HEK293T (cell line): ENCODE measurements at regions not wholly inside any gene's neighbourhood (a gene's known extent, or its start where the extent isn't known, plus 50 kb on each side); places are given as distances from the start of the nearest gene placed in this dataset.

Experiments
- CTCF ChIA-PET: fragments of 350-600 bp; formaldehyde crosslinking; extraction: SDS; loops from one replicate; lab custom pipeline; 2021; ENCODE audit warnings: antibody characterized with exemption, inconsistent platforms; lab: Yijun Ruan, JAX
- POLR2A ChIA-PET: fragments of 350-600 bp; formaldehyde crosslinking; extraction: SDS; loops from one replicate; lab custom pipeline; 2020; ENCODE audit warnings: antibody characterized with exemption, inconsistent platforms; lab: Yijun Ruan, JAX
- DNase-seq: peaks from one replicate; pipeline ENCODE4 v3.0.0; 2012; ENCODE audit warnings: mixed read lengths; ENCODE audit errors: extremely low spot score
- ARNT ChIP-seq: fragments of 450-650 bp; IDR thresholded peaks from 2 replicates; pipeline ENCODE4 v1.6.1; 2017; ENCODE audit warnings: mild to moderate bottlenecking
- BHLHE40 ChIP-seq: fragments of 450-650 bp; IDR thresholded peaks from 2 replicates; pipeline ENCODE4 v1.6.1; 2016; ENCODE audit warnings: mild to moderate bottlenecking, moderate library complexity, borderline replicate concordance
- CTBP1 ChIP-seq: fragments of 450-650 bp; IDR thresholded peaks from 2 replicates; pipeline ENCODE4 v1.6.1; 2016; ENCODE audit warnings: borderline replicate concordance
- ELF4 ChIP-seq: fragments of 450-650 bp; IDR thresholded peaks from 2 replicates; pipeline ENCODE4 v1.6.1; 2017; ENCODE audit warnings: antibody characterized with exemption
- FOXA1 ChIP-seq: fragments of 450-650 bp; IDR thresholded peaks from 2 replicates; pipeline ENCODE4 v1.6.1; 2016; ENCODE audit warnings: mild to moderate bottlenecking
- FOXK2 ChIP-seq: fragments of 450-650 bp; IDR thresholded peaks from 2 replicates; pipeline ENCODE4 v1.6.1; 2016; ENCODE audit warnings: mild to moderate bottlenecking
- FOXM1 ChIP-seq: fragments of 450-650 bp; IDR thresholded peaks from 2 replicates; pipeline ENCODE4 v1.6.1; 2017; ENCODE audit warnings: mild to moderate bottlenecking, borderline replicate concordance
- HDGF ChIP-seq: fragments of 450-650 bp; IDR thresholded peaks from 2 replicates; pipeline ENCODE4 v1.6.1; 2017; ENCODE audit warnings: antibody characterized with exemption, borderline replicate concordance
- L3MBTL2 ChIP-seq: fragments of 450-650 bp; conservative IDR thresholded peaks from 2 replicates; pipeline ENCODE4 v1.6.1; 2016; ENCODE audit warnings: mild to moderate bottlenecking
- LEF1 ChIP-seq: fragments of 450-650 bp; IDR thresholded peaks from 2 replicates; pipeline ENCODE4 v1.6.1; 2017; ENCODE audit warnings: mild to moderate bottlenecking, borderline replicate concordance
- NFRKB ChIP-seq: fragments of 450-650 bp; IDR thresholded peaks from 2 replicates; pipeline ENCODE4 v1.6.1; 2016; ENCODE audit warnings: mild to moderate bottlenecking, moderate library complexity
- SP1 ChIP-seq: fragments of 450-650 bp; IDR thresholded peaks from 2 replicates; pipeline ENCODE4 v1.6.1; 2017
- SUZ12 ChIP-seq: fragments of 450-650 bp; IDR thresholded peaks from 2 replicates; pipeline ENCODE4 v1.6.1; 2016; ENCODE audit warnings: mild to moderate bottlenecking
- TARDBP ChIP-seq: fragments of 450-650 bp; IDR thresholded peaks from 2 replicates; pipeline ENCODE4 v1.6.1; 2016
- ZNF384 ChIP-seq: fragments of 450-650 bp; IDR thresholded peaks from 2 replicates; pipeline ENCODE4 v1.6.1; 2016
- TF ChIP-seq, protein P1 (sequence below): fragments of 450-650 bp; IDR thresholded peaks from 2 replicates; pipeline ENCODE4 v1.6.1; 2016

DNA sequence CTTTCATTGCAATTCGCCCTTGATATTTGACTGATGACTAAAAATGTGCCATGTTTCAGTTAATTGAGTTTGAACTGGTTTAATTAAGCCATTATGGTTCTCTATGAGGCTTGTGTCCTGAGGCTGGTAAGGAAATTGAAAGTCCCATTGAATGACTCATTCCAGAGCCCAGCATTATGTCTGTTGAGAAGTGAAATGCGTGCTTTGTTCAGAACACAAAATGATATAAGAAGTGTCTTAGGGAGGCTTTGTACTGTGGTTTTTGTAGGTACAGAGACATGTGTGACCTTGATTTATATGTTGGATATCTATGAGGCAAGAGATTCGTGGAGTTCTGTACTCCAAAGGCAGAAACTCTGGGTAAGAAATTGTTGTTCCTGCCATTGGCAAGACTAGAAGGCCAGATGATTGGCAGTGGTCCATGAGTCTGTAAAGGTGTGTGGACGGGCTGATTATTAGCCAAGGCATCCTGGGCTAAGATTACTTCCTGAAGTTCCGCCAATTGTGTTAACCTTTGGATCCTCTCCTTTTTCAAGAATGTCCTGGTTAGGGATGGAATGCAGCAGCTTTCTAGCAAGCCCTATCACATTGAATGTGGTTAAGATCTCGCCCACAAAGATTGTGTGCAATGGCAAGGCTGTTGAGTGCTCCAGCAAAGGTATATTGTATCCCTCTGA lies 103.7 kb downstream of the NPIPB5 start:
- ChIA-PET POLR2A (no interaction called here), CTCF (interaction anchor here (0.6 kb wide), 1 partner anchor 284 kb away, joined by 3 read pairs; no protein-coding TSS in a partner anchor)
- no peak for TF ChIP-seq ZNF384
- TF ChIP-seq FOXA1: no peak
- TF ChIP-seq LEF1: no peak
- no peak for TF ChIP-seq BHLHE40
- TF ChIP-seq ARNT: no peak
- no peak for DNase-seq

DNA sequence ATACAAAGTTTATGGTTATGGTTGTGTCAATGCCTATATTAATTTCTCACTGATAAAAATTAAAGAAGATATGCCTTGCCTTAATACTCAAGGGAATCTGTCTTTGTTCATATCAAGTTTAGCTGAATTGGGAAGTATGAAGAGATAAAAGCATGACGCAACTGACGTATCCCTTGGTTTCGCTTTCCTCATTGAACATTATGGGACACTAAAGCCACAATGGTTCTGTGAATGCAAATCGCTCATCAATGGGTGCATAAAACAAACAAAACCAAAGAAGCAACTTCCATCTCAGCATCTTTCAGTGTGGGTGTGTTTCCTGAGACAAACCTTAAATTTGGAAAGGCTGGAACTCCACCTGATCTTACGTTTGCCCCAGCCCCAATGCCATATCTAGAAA lies 108.2 kb downstream of the NPIPB5 start:
- DNase-seq: no peak
- ChIA-PET POLR2A (no interaction called here), CTCF (no interaction called here)
- TF ChIP-seq NFRKB (no peak), TARDBP (no peak), BHLHE40 (no peak), L3MBTL2 (no peak), CTBP1 (no peak), SP1 (no peak), ZNF384 (no peak), ELF4 (no peak), FOXM1 (no peak), LEF1 (no peak), FOXK2 (no peak), SUZ12 (no peak), ARNT (no peak), HDGF (no peak), FOXA1 (no peak)
- TF ChIP-seq, protein P1, sequence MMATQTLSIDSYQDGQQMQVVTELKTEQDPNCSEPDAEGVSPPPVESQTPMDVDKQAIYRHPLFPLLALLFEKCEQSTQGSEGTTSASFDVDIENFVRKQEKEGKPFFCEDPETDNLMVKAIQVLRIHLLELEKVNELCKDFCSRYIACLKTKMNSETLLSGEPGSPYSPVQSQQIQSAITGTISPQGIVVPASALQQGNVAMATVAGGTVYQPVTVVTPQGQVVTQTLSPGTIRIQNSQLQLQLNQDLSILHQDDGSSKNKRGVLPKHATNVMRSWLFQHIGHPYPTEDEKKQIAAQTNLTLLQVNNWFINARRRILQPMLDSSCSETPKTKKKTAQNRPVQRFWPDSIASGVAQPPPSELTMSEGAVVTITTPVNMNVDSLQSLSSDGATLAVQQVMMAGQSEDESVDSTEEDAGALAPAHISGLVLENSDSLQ: no peak

DNA sequence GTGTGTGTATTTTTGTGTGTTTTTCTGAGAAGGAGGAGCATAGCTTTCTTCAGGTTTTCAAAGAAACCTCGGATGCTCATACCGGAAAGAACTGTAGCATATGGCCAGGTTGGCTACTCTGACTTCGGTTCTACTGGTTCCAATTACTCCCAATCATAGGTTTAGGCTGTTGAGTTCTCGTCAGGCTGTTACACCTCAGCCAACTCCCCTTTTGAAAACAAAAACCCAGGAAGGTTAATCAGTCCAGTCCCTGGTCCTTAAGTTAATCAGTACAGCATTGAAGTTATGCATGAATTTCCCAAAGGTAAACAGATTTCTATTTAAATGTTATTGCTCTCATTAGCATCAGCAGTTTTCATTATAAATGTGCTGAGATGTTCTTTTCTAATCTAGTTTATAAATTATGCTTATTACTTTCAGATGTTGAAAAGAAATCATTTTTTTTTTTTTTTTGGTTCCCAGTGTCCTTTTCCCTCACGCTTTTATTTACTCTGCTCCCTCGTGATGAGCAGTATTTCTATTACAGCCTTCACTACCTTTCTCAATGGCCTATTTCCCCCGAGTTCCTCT lies 111.0 kb downstream of the NPIPB5 start:
- ChIA-PET POLR2A (no interaction called here), CTCF (no interaction called here)
- no peak for DNase-seq
- TF ChIP-seq SUZ12 (no peak), HDGF (no peak), TARDBP (no peak), SP1 (no peak), ZNF384 (no peak)
- TF ChIP-seq, protein P1: no peak

DNA sequence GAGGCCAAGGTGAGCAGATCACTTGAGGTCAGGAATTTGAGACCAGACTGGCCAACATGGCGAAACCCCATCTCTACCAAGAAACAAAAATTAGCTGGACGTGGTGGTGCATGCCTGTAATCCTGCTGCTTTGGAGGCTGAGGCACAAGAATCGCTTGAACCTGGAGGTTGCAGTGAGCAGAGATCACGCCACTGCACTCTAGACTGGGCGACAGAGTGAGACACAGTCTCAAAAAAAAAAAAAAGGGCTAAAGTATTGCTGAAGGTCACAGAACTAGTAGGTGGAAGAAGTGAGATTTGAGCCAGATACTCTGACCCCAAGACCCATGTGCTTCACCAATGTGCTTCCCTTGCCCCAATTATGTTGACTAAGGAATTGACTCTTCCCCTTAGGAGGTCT lies 112.0 kb downstream of the NPIPB5 start:
- no peak for DNase-seq
- POLR2A ChIA-PET: no interaction called here
- CTCF ChIA-PET: no interaction called here
- TF ChIP-seq HDGF (no peak), LEF1 (no peak), NFRKB (no peak), L3MBTL2 (no peak), FOXK2 (no peak), TARDBP (no peak), CTBP1 (no peak), FOXA1 (no peak)

DNA sequence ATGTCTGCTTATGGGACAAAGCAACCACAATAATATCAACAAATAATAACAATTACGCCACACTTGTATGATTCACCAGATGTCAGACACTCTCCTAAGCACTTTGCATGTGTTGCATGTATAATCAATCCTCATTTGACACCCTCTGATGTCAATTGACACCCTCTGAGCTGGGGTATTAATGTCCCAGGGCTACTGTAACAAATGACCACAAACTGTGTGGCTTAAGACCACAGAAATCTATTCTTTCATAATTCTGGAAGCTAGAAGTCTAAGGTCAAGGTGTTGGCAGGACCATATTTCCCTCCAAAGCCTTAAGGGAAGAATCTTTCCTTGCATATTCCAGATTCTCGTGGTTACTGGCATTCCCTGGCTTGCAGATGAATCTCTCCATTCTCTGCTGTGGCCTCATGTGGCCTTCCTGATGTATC lies 112.7 kb downstream of the NPIPB5 start:
- no peak for TF ChIP-seq FOXK2
- TF ChIP-seq SUZ12: no peak
- no peak for TF ChIP-seq FOXM1
- TF ChIP-seq ZNF384: no peak
- no peak for TF ChIP-seq L3MBTL2
- TF ChIP-seq ARNT: no peak
- no peak for TF ChIP-seq HDGF
- POLR2A ChIA-PET: no interaction called here
- CTCF ChIA-PET: no interaction called here
- no peak for DNase-seq

GRCh38 chr16:22624038-22624799 lies 113.5 kb downstream of the NPIPB5 start:
- no peak for DNase-seq
- TF ChIP-seq HDGF: no peak
- no peak for TF ChIP-seq FOXM1
- TF ChIP-seq ARNT: no peak
- POLR2A ChIA-PET: no interaction called here
- CTCF ChIA-PET: no interaction called here
